Endodermal cell (in vitro differentiated cells): ENCODE measurements at regions not wholly inside any gene's neighbourhood (a gene's known extent, or its start where the extent isn't known, plus 50 kb on each side); places are given as distances from the start of the nearest gene placed in this dataset.

ENCODE experiments used
- DNase-seq: peaks from one replicate; pipeline ENCODE4 v3.0.0-alpha.2; 2017
- H3K27ac ChIP-seq: 2 replicates; pipeline ENCODE4 v1.5.1; 2013; ENCODE audit warnings: mild to moderate bottlenecking, low read depth, low read length, moderate library complexity
- H3K27me3 ChIP-seq: 2 replicates; pipeline ENCODE4 v1.6.1; 2013; ENCODE audit warnings: mild to moderate bottlenecking, low read length, moderate library complexity; ENCODE audit not compliant: insufficient read depth, control insufficient read depth, poor library complexity, severe bottlenecking
- H3K36me3 ChIP-seq: 2 replicates; pipeline ENCODE4 v1.7.0; 2013; ENCODE audit warnings: mild to moderate bottlenecking, low read length, moderate library complexity; ENCODE audit not compliant: control insufficient read depth, insufficient read depth
- H3K4me1 ChIP-seq: one replicate; pipeline ENCODE4 v1.7.0; 2013; ENCODE audit warnings: low read length; ENCODE audit not compliant: control insufficient read depth, insufficient read depth
- H3K4me3 ChIP-seq: 2 replicates; pipeline ENCODE4 v1.5.1; 2013; ENCODE audit warnings: mild to moderate bottlenecking, low read length, moderate library complexity
- H3K9ac ChIP-seq: 2 replicates; pipeline ENCODE4 v1.6.1; 2013; ENCODE audit warnings: mild to moderate bottlenecking, low read length, moderate library complexity; ENCODE audit not compliant: poor library complexity, severe bottlenecking; ENCODE audit errors: extremely low read depth
- H3K9me3 ChIP-seq: 2 replicates; pipeline ENCODE4 v1.6.1; 2013; ENCODE audit warnings: mild to moderate bottlenecking, low read length, moderate library complexity; ENCODE audit not compliant: control insufficient read depth
- H3K27ac Mint-ChIP-seq: 2 replicates; pipeline ENCODE4 v1.8.0; 2020; ENCODE audit warnings: mixed read lengths
- H3K27me3 Mint-ChIP-seq: 2 replicates; pipeline ENCODE4 v1.8.0; 2021; ENCODE audit warnings: mild to moderate bottlenecking, mixed read lengths; ENCODE audit not compliant: insufficient read depth
- H3K36me3 Mint-ChIP-seq: 2 replicates; pipeline ENCODE4 v1.8.0; 2020; ENCODE audit warnings: low read depth, mixed read lengths
- H3K4me1 Mint-ChIP-seq: 2 replicates; pipeline ENCODE4 v1.8.0; 2020; ENCODE audit warnings: mixed read lengths
- H3K4me3 Mint-ChIP-seq: 2 replicates; pipeline ENCODE4 v1.8.0; 2020; ENCODE audit warnings: mild to moderate bottlenecking, moderate library complexity, mixed read lengths
- H3K9me3 Mint-ChIP-seq: 2 replicates; pipeline ENCODE4 v1.8.0; 2020; ENCODE audit warnings: mild to moderate bottlenecking, mixed read lengths
- WGBS, 2 experiments: methylation state at CpG; one replicate each; pipeline versions ENCODE4 v1.1.5 to v1.1.7; 2013; ENCODE audit warnings: missing lambda C conversion rate in 2 of 2, mixed read lengths in 1 of 2; ENCODE audit not compliant: insufficient coverage in 1 of 2, insufficient read length in 1 of 2; 5-methylcytosine and 5-hydroxymethylcytosine counted together
- TF ChIP-seq, protein P1 (sequence below): fragments of 200-600 bp; sonication (generic); conservative IDR thresholded peaks from 2 replicates; pipeline ENCODE4 v1.5.0; 2021; ENCODE audit warnings: antibody characterized with exemption, mild to moderate bottlenecking

DNA sequence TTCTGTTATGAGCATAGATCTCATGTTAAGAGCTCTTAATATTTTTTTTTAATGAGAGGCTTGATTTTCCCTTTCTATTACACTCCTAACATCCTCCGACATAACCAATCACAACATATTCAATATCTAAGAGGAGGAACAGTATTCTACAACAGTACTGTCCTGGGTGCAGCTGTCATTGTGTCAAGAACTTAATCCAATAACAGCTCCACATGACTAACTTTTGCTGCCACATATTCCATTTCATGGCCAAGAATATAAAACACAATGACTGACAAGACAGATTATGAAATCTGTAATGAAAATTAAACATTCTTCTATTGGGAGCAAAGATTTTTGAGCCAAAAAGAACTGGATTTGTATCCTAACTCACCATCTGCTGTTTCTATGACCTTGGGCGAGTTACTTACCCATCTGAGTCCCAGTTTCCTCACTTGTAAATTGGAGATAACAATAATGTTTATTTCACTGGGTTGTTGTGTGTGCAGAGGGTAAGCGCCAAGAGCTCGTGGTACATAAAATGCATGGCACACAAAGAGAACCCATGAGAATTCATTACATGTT, 405.6 kb downstream of the SPRY1 start:
- Mint-ChIP-seq H3K4me3 (no peak overlapping the region), H3K27me3 (no peaks in the 10 kb centered on the region), H3K27ac (no peak overlapping the region), H3K4me1 (no peaks in the 10 kb centered on the region), H3K9me3 (peaks cover 16% of the 10 kb centered on the region), H3K36me3 (no peaks in the 10 kb centered on the region)
- Histone ChIP-seq H3K9me3 (peaks cover 22% of the 10 kb centered on the region), H3K9ac (no peak overlapping the region), H3K4me1 (no peaks in the 10 kb centered on the region), H3K27ac (no peak overlapping the region), H3K4me3 (no peak overlapping the region), H3K27me3 (no peaks in the 10 kb centered on the region), H3K36me3 (no peaks in the 10 kb centered on the region)
- no peak for DNase-seq
- TF ChIP-seq, protein P1, sequence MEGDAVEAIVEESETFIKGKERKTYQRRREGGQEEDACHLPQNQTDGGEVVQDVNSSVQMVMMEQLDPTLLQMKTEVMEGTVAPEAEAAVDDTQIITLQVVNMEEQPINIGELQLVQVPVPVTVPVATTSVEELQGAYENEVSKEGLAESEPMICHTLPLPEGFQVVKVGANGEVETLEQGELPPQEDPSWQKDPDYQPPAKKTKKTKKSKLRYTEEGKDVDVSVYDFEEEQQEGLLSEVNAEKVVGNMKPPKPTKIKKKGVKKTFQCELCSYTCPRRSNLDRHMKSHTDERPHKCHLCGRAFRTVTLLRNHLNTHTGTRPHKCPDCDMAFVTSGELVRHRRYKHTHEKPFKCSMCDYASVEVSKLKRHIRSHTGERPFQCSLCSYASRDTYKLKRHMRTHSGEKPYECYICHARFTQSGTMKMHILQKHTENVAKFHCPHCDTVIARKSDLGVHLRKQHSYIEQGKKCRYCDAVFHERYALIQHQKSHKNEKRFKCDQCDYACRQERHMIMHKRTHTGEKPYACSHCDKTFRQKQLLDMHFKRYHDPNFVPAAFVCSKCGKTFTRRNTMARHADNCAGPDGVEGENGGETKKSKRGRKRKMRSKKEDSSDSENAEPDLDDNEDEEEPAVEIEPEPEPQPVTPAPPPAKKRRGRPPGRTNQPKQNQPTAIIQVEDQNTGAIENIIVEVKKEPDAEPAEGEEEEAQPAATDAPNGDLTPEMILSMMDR: no peak
- 83 to 95% methylated on average over 1 to 4 of the region's 4 CpGs for WGBS, 2 experiments

DNA sequence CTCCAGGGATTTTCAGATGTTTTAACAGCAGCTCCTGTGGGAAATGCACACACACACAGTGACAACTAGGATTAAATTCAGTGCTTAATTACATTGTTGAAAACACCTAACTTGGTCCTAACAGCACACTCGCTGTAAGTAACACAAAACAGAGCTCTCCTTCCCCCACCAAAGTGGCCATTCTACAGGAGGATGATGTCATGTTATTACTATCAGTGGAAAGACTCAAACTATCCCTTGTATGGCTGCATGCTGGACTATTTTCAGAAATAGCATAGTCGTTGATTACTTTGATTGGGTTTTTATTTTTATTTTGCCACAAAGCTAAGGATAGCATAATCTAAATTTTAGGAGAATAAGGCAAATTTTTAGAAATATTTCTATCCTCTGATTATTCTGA, 406.3 kb downstream of the SPRY1 start:
- Mint-ChIP-seq H3K9me3 (peaks cover 9% of the 10 kb centered on the region), H3K36me3 (no peaks in the 10 kb centered on the region), H3K4me1 (no peaks in the 10 kb centered on the region), H3K27me3 (no peaks in the 10 kb centered on the region), H3K27ac (no peak overlapping the region), H3K4me3 (no peak overlapping the region)
- WGBS, 2 experiments: 40% methylated on average over 2 of the region's 2 CpGs; no CpG with 5 or more reads in 1 of the 2 experiments
- TF ChIP-seq, protein P1: no peak
- Histone ChIP-seq H3K4me3 (no peak overlapping the region), H3K4me1 (no peaks in the 10 kb centered on the region), H3K27ac (no peak overlapping the region), H3K9ac (no peak overlapping the region), H3K27me3 (no peaks in the 10 kb centered on the region), H3K36me3 (no peaks in the 10 kb centered on the region), H3K9me3 (peaks cover 15% of the 10 kb centered on the region)
- no peak for DNase-seq

DNA sequence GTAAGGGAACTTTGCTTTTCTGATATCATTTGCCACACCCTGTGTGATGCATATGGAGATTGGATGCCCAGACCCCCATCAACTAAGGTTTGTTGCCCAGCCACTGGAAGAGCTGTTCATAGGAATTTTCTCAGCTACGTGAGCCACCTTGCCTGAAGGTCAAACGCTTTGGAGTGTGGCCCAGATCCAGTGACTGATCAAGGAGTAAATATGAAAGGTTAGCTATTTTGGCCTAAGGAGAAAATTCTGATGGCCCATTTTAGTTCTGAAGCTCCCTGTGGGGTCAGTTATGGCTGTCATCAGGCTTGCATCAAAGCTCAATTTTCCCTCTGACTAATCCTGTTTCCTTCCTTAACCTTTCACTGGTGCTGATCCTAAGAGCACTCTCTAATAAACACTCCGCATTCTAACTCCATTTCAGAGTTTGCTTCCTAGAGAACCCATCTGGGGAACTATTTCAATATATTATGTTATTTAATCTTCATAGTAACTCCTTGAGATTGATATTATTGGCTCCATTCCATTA, 407.7 kb downstream of the SPRY1 start:
- Histone ChIP-seq H3K27me3 (no peaks in the 10 kb centered on the region), H3K36me3 (no peaks in the 10 kb centered on the region), H3K9me3 (peaks cover 1% of the 10 kb centered on the region), H3K9ac (no peak overlapping the region), H3K4me3 (no peak overlapping the region), H3K4me1 (no peaks in the 10 kb centered on the region), H3K27ac (no peak overlapping the region)
- Mint-ChIP-seq H3K9me3 (no peaks in the 10 kb centered on the region), H3K27ac (no peak overlapping the region), H3K27me3 (no peaks in the 10 kb centered on the region), H3K36me3 (no peaks in the 10 kb centered on the region), H3K4me3 (no peak overlapping the region), H3K4me1 (no peaks in the 10 kb centered on the region)
- TF ChIP-seq, protein P1: no peak
- 94% methylated on average over 3 of the region's 3 CpGs; no CpG with 5 or more reads in 1 of the 2 experiments for WGBS, 2 experiments
- no peak for DNase-seq
